Hepatocyte (in vitro differentiated cells): ENCODE measurements at regions not wholly inside any gene's neighbourhood (a gene's known extent, or its start where the extent isn't known, plus 50 kb on each side); places are given as distances from the start of the nearest gene placed in this dataset.

Experiments
- DNase-seq: peaks from one replicate; pipeline ENCODE4 v3.0.0-alpha.2; 2016; ENCODE audit warnings: low spot score
- H2AFZ ChIP-seq: fragments of 200-600 bp; sonication (generic); 2 replicates; pipeline ENCODE4 v1.6.0; 2016; ENCODE audit warnings: antibody characterized with exemption, mild to moderate bottlenecking
- H3K27ac ChIP-seq: fragments of 200-600 bp; sonication (generic); 2 replicates; pipeline ENCODE4 v1.5.1; 2016; ENCODE audit warnings: mild to moderate bottlenecking
- H3K27me3 ChIP-seq: fragments of 200-600 bp; sonication (generic); 2 replicates; pipeline ENCODE4 v1.6.1; 2016
- H3K36me3 ChIP-seq: fragments of 200-600 bp; sonication (generic); replicated peaks from 2 replicates; pipeline ENCODE4 v1.5.1; 2016; ENCODE audit warnings: low read depth; ENCODE audit not compliant: insufficient read depth
- H3K4me1 ChIP-seq: fragments of 200-600 bp; sonication (generic); 2 replicates; pipeline ENCODE4 v1.5.1; 2016; ENCODE audit warnings: mild to moderate bottlenecking, moderate library complexity; ENCODE audit not compliant: insufficient read depth
- H3K4me2 ChIP-seq: fragments of 200-600 bp; sonication (generic); 2 replicates; pipeline ENCODE4 v1.6.0; 2016
- H3K4me3 ChIP-seq: fragments of 200-600 bp; sonication (generic); 2 replicates; pipeline ENCODE4 v1.5.1; 2016; ENCODE audit warnings: mild to moderate bottlenecking
- H3K79me2 ChIP-seq: fragments of 200-600 bp; sonication (generic); 2 replicates; pipeline ENCODE4 v1.6.0; 2017; ENCODE audit warnings: mild to moderate bottlenecking
- H3K9me2 ChIP-seq: fragments of 200-600 bp; sonication (generic); replicated peaks from 2 replicates; pipeline ENCODE4 v1.6.0; 2017; ENCODE audit warnings: mild to moderate bottlenecking; ENCODE audit not compliant: insufficient read depth
- H3K9me3 ChIP-seq: fragments of 200-600 bp; sonication (generic); 2 replicates; pipeline ENCODE4 v1.5.1; 2016; ENCODE audit warnings: low read depth, mild to moderate bottlenecking
- H4K20me1 ChIP-seq: fragments of 200-600 bp; sonication (generic); 2 replicates; pipeline ENCODE4 v1.6.0; 2016; ENCODE audit warnings: mild to moderate bottlenecking; ENCODE audit not compliant: insufficient read depth, poor library complexity, severe bottlenecking
- EZH2 ChIP-seq: fragments of 200-600 bp; sonication (generic); IDR thresholded peaks from 2 replicates; pipeline ENCODE4 v1.6.1; 2016; ENCODE audit warnings: antibody characterized with exemption, mild to moderate bottlenecking, borderline replicate concordance
- EZH2phosphoT487 ChIP-seq: fragments of 200-600 bp; sonication (generic); IDR thresholded peaks from one replicate; pipeline ENCODE4 v1.6.1; 2018; ENCODE audit warnings: antibody characterized with exemption, mild to moderate bottlenecking, low read depth, moderate library complexity; ENCODE audit not compliant: unreplicated experiment, severe bottlenecking
- WGBS: methylation state at CpG from one replicate; pipeline ENCODE4 v1.1.6; 2016; ENCODE audit warnings: low lambda C conversion rate; ENCODE audit errors: missing lambda C conversion rate; 5-methylcytosine and 5-hydroxymethylcytosine counted together
- TF ChIP-seq, protein P1 (sequence below): fragments of 200-600 bp; sonication (generic); IDR thresholded peaks from 2 replicates; pipeline ENCODE4 v1.5.1; 2016; ENCODE audit warnings: antibody characterized with exemption, mild to moderate bottlenecking; ENCODE audit not compliant: poor library complexity

DNA sequence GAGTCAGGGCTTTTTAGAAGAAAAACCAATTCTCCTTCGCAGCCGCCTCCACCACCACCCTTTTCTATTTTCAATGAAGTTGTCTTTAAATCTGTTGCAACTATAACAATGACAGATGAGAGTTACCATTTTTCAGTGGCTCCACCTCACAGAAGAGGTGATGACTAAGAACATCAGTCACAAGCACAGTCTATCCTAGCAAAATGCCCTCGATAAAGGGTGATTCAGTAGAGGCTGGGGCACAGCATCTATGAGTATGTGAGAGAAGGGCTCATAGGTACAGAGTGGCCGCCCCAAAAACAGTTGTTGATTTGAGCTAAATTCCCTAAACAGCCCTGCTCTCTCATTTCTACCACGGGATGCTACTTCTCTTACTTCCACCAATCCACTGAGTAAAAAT is 310.8 kb upstream of the MGAT5 start:
- no peaks in the 10 kb centered on the region for H3K9me3 ChIP-seq
- H4K20me1 ChIP-seq = no peaks in the 10 kb centered on the region
- H2AFZ ChIP-seq = no peak overlapping the region
- no peak overlapping the region for H3K4me2 ChIP-seq
- H3K27me3 ChIP-seq = no peaks in the 10 kb centered on the region
- no peak for TF ChIP-seq EZH2phosphoT487
- TF ChIP-seq, protein P1, sequence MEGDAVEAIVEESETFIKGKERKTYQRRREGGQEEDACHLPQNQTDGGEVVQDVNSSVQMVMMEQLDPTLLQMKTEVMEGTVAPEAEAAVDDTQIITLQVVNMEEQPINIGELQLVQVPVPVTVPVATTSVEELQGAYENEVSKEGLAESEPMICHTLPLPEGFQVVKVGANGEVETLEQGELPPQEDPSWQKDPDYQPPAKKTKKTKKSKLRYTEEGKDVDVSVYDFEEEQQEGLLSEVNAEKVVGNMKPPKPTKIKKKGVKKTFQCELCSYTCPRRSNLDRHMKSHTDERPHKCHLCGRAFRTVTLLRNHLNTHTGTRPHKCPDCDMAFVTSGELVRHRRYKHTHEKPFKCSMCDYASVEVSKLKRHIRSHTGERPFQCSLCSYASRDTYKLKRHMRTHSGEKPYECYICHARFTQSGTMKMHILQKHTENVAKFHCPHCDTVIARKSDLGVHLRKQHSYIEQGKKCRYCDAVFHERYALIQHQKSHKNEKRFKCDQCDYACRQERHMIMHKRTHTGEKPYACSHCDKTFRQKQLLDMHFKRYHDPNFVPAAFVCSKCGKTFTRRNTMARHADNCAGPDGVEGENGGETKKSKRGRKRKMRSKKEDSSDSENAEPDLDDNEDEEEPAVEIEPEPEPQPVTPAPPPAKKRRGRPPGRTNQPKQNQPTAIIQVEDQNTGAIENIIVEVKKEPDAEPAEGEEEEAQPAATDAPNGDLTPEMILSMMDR = no peak
- no peak overlapping the region for H3K27ac ChIP-seq
- WGBS = 88% methylated on average over 5 of the region's 5 CpGs
- no peaks in the 10 kb centered on the region for H3K9me2 ChIP-seq
- no peaks in the 10 kb centered on the region for H3K4me1 ChIP-seq
- DNase-seq = no peak
- no peak overlapping the region for H3K4me3 ChIP-seq
- no peaks in the 10 kb centered on the region for H3K79me2 ChIP-seq
- H3K36me3 ChIP-seq = no peaks in the 10 kb centered on the region

DNA sequence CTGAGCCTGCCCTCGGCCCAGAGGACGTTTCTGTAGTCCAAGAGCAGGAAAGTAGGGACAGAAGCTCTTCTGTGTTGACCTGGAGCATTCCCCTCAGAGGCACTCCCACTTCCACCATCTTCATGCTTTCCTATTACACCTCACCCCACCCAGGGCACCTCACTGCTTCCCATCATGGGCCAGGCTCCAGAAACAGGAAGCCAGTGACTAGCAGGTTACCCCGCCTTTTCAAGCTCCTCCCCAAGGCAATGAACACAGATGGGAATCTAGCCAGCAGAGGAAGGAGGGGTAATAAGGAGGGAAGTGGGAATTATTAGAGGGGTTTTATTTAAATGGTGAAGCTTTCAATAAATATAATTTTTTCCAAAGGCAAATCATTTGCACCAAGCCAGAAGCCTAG is 308.8 kb upstream of the MGAT5 start:
- Histone ChIP-seq H3K79me2 (no peaks in the 10 kb centered on the region), H2AFZ (no peak overlapping the region), H3K27ac (no peak overlapping the region), H4K20me1 (no peaks in the 10 kb centered on the region), H3K36me3 (no peaks in the 10 kb centered on the region), H3K9me2 (no peaks in the 10 kb centered on the region), H3K4me1 (no peaks in the 10 kb centered on the region), H3K4me3 (no peak overlapping the region), H3K27me3 (no peaks in the 10 kb centered on the region), H3K4me2 (no peak overlapping the region), H3K9me3 (no peaks in the 10 kb centered on the region)
- no peak for DNase-seq
- no peak for TF ChIP-seq EZH2
- TF ChIP-seq EZH2phosphoT487 = no peak
- TF ChIP-seq, protein P1 = no peak
- whole genome bisulfite sequencing = 77% methylated on average over 3 of the region's 3 CpGs

DNA sequence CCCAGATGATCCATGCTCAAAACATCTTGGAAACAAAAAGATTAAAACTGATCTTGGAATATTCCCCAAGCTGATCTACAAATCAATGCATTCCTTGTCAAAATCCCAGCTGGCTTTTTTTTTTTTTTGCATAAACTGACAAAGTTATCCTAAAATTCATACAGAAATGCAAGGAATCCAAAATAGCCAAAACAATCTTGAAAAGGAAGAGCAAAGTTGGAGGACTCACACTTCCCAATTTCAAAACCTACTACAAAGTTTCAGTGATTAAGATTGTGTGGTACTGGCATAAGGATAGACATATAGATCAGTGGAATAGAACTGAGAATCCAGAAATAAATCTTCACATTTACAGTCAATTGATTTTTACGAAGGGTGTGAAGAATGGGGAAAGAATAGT is 306.8 kb upstream of the MGAT5 start:
- Histone ChIP-seq H3K4me1 (no peaks in the 10 kb centered on the region), H2AFZ (no peak overlapping the region), H4K20me1 (no peaks in the 10 kb centered on the region), H3K27me3 (no peaks in the 10 kb centered on the region), H3K36me3 (no peaks in the 10 kb centered on the region), H3K4me3 (no peak overlapping the region), H3K9me3 (no peaks in the 10 kb centered on the region), H3K4me2 (no peak overlapping the region), H3K9me2 (no peaks in the 10 kb centered on the region), H3K27ac (no peak overlapping the region), H3K79me2 (no peaks in the 10 kb centered on the region)
- TF ChIP-seq, protein P1 = no peak
- no peak for TF ChIP-seq EZH2
- no peak for TF ChIP-seq EZH2phosphoT487
- no peak for DNase-seq
- WGBS = 92% methylated on average over 1 of the region's 1 CpG

DNA sequence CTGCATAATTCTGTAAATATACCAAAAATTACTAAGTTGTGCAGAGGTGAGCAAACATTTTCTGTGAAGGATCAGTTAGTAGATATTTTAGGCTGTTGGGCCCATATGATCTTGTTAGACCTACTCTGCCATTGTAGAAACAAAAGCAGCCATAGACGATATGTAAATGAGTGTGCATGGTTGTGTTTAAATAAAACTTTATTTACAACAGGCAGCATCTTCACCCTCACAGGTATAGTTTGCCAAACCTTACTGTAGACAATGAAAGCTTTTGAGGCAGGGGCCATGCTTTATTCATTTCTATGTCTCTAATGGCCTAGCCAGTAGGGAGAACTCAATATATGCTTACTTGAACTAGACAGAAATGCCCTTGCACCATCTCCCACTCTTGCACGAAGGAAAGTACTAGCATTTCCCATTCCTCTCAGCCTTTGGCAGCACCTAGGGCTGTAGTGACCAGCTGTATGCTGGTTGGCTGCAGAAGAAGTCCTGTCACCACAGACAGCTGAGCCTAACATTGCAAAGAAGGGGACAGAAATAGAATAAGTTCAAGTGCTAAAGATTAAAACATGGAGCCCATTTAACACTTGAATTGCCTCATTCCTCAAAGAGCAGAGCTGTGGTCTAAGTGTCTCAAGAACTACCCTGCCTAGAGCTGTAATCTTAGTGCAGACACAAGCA is 305.1 kb upstream of the MGAT5 start:
- Histone ChIP-seq H3K4me3 (no peak overlapping the region), H2AFZ (no peak overlapping the region), H3K27ac (no peak overlapping the region), H4K20me1 (no peaks in the 10 kb centered on the region), H3K27me3 (no peaks in the 10 kb centered on the region), H3K4me2 (no peak overlapping the region), H3K4me1 (no peaks in the 10 kb centered on the region), H3K9me3 (no peaks in the 10 kb centered on the region), H3K36me3 (no peaks in the 10 kb centered on the region), H3K9me2 (no peaks in the 10 kb centered on the region), H3K79me2 (no peaks in the 10 kb centered on the region)
- DNase-seq = no peak
- TF ChIP-seq, protein P1 = no peak
- no peak for TF ChIP-seq EZH2
- no peak for TF ChIP-seq EZH2phosphoT487
- WGBS = 20% methylated on average over 2 of the region's 2 CpGs
